HG02885 (cell line): ENCODE measurements at regions not wholly inside any gene's neighbourhood (a gene's known extent, or its start where the extent isn't known, plus 50 kb on each side); places are given as distances from the start of the nearest gene placed in this dataset.

Source experiments
- ATAC-seq: cut with Tn5 transposase; IDR thresholded peaks from one replicate; pipeline ENCODE4 v1.9.1; 2021; ENCODE audit warnings: mild to moderate bottlenecking; ENCODE audit not compliant: unreplicated experiment, poor library complexity

GRCh38 chr1:214198571-214198970, 82.4 kb upstream of the SMYD2 start:
- no peak for ATAC-seq

- ATAC-seq: no peak
Observed at GRCh38 chr1:214199585-214199984, 81.4 kb upstream of the SMYD2 start.

GRCh38 chr1:214202992-214203391, 78.0 kb upstream of the SMYD2 start:
- no peak for ATAC-seq

- ATAC-seq: no peak
Observed at GRCh38 chr1:214205053-214205452, 75.9 kb upstream of the SMYD2 start.

GRCh38 chr1:214208460-214208859, 72.5 kb upstream of the SMYD2 start:
- ATAC-seq: no peak

GRCh38 chr1:214209260-214209808, 71.6 kb upstream of the SMYD2 start:
- no peak for ATAC-seq

GRCh38 chr1:214213136-214213535, 67.8 kb upstream of the SMYD2 start:
- no peak for ATAC-seq

- no peak for ATAC-seq
Observed at GRCh38 chr1:214214851-214215250, 66.1 kb upstream of the SMYD2 start.

- ATAC-seq: no peak
Observed at GRCh38 chr1:214215583-214215982, 65.4 kb upstream of the SMYD2 start.

- ATAC-seq: no peak
Observed at GRCh38 chr1:214216021-214216420, 64.9 kb upstream of the SMYD2 start.

- ATAC-seq: no peak
Observed at GRCh38 chr1:214216779-214217178, 64.2 kb upstream of the SMYD2 start.

- no peak for ATAC-seq
Observed at GRCh38 chr1:214219902-214220301, 61.1 kb upstream of the SMYD2 start.

- ATAC-seq: no peak
Observed at GRCh38 chr1:214220891-214221290, 60.1 kb upstream of the SMYD2 start.

- ATAC-seq: no peak
Observed at GRCh38 chr1:214224611-214225354, 56.2 kb upstream of the SMYD2 start.

- ATAC-seq: no peak
Observed at GRCh38 chr1:214228976-214229375, 52.0 kb upstream of the SMYD2 start.

GRCh38 chr1:214229736-214230135, 51.2 kb upstream of the SMYD2 start:
- no peak for ATAC-seq
